H54 (cell line): ENCODE measurements at regions not wholly inside any gene's neighbourhood (a gene's known extent, or its start where the extent isn't known, plus 50 kb on each side); places are given as distances from the start of the nearest gene placed in this dataset.
"Not testable (repeated sequence)": the region's sequence is repeated elsewhere in the genome, so short reads cannot be mapped to it uniquely, and the experiment has no call there.

ENCODE experiments used
- DNase-seq: peaks from one replicate; pipeline ENCODE4 v3.0.0; 2011; ENCODE audit warnings: low spot score, mixed read lengths; ENCODE audit not compliant: insufficient read length
- FAIRE-seq: peaks from 3 replicates; lab custom pipeline; 2011; peaks lifted over from hg19 to GRCh38; lab: Jason Lieb, UNC
- POLR2A ChIP-seq: IDR thresholded peaks from 2 replicates; pipeline ENCODE4 v1.6.1; 2011; ENCODE audit warnings: low read depth, mild to moderate bottlenecking, low read length

DNA sequence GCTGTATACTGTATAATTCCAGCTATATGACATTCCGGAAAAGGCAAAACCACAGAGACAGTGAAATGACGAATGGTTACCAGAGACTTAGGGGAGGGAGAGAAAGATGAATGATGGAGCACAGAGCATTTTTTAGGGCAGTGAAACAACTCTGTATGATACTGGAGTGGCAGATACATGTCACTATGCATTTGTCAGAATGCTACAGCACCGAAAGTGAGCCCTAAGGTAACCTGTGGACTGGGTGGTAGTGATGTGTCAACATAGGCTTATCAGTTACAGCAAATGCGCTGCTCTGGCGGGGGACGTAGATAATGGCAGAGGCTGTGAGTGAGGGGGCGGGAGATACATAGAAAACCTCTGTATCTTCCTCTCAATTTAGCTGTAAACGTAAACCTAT is 201.3 kb upstream of the SSTR4 start:
- FAIRE-seq (no peak), DNase-seq (no peak)
- no peak for TF ChIP-seq POLR2A

DNA sequence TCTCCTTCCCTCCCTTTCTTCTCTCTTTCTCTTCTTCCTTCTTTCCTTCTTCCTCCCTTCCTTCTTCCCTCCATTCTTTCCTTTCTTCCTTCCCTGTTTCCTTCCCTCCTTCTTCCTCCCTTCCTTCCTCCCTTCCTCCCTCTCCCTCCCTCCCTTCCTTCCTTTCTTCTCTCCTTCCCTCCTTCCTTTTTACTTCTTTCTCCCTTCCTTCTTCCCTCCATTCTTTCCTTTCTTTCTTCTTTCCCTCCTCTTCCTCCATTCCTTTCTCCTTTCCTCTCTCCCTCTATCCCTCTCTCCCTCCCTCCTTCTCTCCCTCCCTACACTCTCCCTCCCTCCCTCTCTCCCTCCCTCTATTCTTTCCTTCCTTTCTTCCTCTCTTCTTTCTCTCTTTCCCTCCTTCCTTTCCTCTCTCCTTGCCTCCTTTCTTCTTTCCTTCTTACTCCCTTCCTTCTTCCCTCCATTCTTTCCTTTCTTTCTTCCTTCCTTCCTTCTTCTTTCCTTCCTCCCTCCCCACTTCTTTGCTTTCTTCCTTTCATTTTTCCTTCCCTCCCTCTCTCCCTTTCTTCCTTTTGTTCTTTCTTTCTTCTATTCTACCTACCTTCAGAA is 200.4 kb upstream of the SSTR4 start:
- FAIRE-seq (no peak), DNase-seq (no peak)
- no peak for TF ChIP-seq POLR2A

DNA sequence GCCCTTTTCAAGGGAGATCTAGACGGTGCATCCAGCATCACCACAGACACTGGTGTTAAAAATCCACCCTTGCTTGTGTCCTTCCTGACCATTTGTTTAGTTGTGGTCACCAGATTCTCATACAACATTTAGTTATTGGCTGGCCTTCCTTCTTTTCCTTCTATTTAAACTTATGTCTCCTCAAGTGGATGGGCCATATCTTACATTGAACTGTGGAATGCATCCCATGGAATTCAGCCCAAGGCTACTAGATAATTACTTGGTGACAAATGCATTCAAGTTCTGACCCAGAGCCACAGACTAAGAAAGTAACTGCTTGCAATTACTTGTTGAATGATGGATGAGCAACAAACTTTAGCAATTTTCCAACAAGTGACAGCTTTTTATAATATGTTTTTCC is 198.9 kb upstream of the SSTR4 start:
- TF ChIP-seq POLR2A, result no peak
- DNase-seq (no peak), FAIRE-seq (no peak)

- no peak for DNase-seq
- no peak for FAIRE-seq
- no peak for TF ChIP-seq POLR2A
Measured at GRCh38 chr20:22836877-22837276, 198.2 kb upstream of the SSTR4 start.

DNA sequence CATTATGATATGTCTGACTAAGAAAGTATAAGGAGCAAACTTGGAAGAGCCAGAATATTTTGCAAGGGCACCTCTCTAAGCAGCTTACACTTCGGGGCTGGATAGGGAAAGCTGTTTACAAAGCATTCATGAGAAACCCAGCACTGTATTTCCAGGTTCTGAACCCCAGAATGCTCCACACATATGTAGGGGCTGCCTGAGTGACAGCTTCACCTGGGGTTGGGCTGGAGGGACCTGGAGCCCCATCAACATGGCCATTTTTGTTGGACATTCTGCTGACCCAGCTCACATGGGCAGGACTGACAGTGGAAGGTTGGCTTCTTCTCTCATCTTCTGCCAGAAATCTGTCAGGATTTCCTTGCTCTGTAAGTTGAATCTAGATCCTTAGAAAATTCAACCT is 197.1 kb upstream of the SSTR4 start:
- TF ChIP-seq POLR2A, result no peak
- no peak for DNase-seq
- FAIRE-seq, result no peak

- TF ChIP-seq POLR2A, result no peak
- no peak for FAIRE-seq
- DNase-seq, result no peak
Measured at GRCh38 chr20:22841846-22842245, 193.3 kb upstream of the SSTR4 start.

DNA sequence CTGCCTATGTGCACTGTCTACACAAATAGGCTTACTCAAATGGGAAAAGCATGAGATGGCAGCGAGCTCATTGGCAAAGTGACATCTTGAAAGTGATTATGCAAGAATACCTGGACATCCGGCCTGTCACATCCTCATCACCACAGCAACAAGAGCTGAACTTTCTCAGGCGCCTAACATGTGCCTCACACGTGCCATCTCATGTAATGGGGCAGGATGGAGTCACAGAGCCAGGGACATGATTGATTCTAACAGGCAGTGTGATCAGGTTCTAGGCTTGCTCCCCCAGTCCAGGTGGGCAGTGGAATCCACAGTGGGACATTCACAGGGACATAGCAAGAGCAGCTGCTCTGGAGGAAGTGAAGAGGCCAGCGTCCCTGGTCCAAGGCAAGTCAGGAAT is 192.3 kb upstream of the SSTR4 start:
- no peak for DNase-seq
- no peak for TF ChIP-seq POLR2A
- FAIRE-seq, result no peak

GRCh38 chr20:22844959-22845358 is 190.2 kb upstream of the SSTR4 start:
- TF ChIP-seq POLR2A, result no peak
- FAIRE-seq (no peak), DNase-seq (no peak)

- no peak for FAIRE-seq
Measured at GRCh38 chr20:22846863-22847262, 188.2 kb upstream of the SSTR4 start.

GRCh38 chr20:22848364-22848763 is 186.7 kb upstream of the SSTR4 start:
- no peak for DNase-seq
- no peak for TF ChIP-seq POLR2A
- FAIRE-seq, result no peak

More at GRCh38 chr20:22846863-22847262, 188.2 kb upstream of the SSTR4 start:
- no peak for DNase-seq
- no peak for TF ChIP-seq POLR2A

- FAIRE-seq, DNase-seq: not testable (repeated sequence)
Measured at GRCh38 chr20:22851679-22852346, 183.3 kb upstream of the SSTR4 start.

GRCh38 chr20:22861231-22861980 is 173.7 kb upstream of the SSTR4 start:
- no peak for DNase-seq
- no peak for FAIRE-seq
- TF ChIP-seq POLR2A, result no peak

DNA sequence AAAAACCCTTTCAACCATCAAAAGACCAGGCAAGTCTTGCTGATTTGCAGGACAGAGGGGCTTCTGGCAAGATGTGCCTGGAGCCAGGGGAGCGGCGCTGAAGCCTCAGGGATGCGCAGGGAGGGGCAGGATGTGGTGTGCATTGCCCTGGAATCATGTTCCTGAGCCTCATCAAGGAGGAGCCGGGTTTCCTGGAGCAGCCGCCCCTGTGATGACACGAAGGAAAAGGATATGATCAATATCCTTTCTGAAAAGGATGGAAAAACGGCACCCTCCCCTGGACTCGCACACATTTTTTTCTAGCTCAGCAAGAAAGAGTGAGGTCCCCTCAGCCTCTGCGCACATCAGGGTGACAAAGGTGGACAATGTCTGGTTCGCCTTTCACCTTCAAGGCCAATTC is 173.1 kb upstream of the SSTR4 start:
- no peak for FAIRE-seq
- TF ChIP-seq POLR2A, result no peak
- DNase-seq, result no peak

GRCh38 chr20:22862671-22863230 is 172.4 kb upstream of the SSTR4 start:
- TF ChIP-seq POLR2A, result no peak
- DNase-seq (no peak), FAIRE-seq (no peak)
